ENCODE measurements at regions not wholly inside any gene's neighbourhood (a gene's known extent, or its start where the extent isn't known, plus 50 kb on each side); places are given as distances from the start of the nearest gene placed in this dataset.

DNA sequence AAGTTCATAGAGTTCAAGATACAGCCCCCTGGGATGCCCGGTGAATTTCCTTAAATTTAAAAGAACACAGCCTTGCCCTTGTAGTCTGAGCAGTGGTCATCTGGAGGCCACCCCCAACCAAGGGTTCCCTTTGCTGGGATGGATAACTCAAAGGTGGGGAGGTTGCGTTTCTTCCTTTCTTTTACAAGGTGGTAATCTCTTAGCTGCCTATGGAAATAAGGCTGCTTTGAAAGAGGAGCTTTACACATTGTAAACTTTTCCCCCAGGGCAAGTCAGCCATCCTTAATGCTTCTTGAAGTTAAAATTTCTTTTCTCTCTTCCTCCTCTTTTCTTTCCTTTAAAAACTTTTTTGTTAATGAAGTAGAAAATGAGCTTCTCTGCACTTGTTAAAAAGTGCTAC lies 71.2 kb upstream of the PRDM1 start:
- H3K4me1 ChIP-seq (ENCODE audit: control insufficient read depth, insufficient read depth, low read length) = peaks cover 6% of the 10 kb centered on the region
- TF ChIP-seq ZSCAN16 (tag by site-specific recombination; IDR thresholded peaks at IDR 0.05) (no peak), ZNF843 (tag by site-specific recombination; IDR thresholded peaks at IDR 0.05) (no peak), ZNF266 (tag by site-specific recombination; IDR thresholded peaks at IDR 0.05; ENCODE audit: low read depth) (no peak), ZNF660 (tag by site-specific recombination; IDR thresholded peaks at IDR 0.05) (no peak), ZNF670 (tag by site-specific recombination; IDR thresholded peaks at IDR 0.05; ENCODE audit: low read depth) (no peak), MEIS1 (CRISPR knock-in tag; IDR thresholded peaks at IDR 0.05; ENCODE audit: borderline replicate concordance) (no peak), KLF7 (tag by site-specific recombination; IDR thresholded peaks at IDR 0.05; ENCODE audit: borderline replicate concordance) (no peak), REPIN1 (tag by site-specific recombination; IDR thresholded peaks at IDR 0.05; ENCODE audit: low read depth) (no peak), OVOL3 (tag by site-specific recombination; IDR thresholded peaks at IDR 0.05) (no peak), MYNN (tag by site-specific recombination; IDR thresholded peaks at IDR 0.05; ENCODE audit: borderline replicate concordance) (no peak)
- ChIA-PET CTCF (interaction anchor here (0.5 to 0.7 kb wide), 2 partner anchors 175 to 835 kb away, joined by 3 to 4 read pairs; no protein-coding TSS in a partner anchor), POLR2A (no interaction called here)
- H3K36me3 ChIP-seq (ENCODE audit: control insufficient read depth in 2 of 2, insufficient read depth in 1 of 2, low read length in 2 of 2) = no peaks in the 10 kb centered on the region
- no peak overlapping the region for H3K27ac ChIP-seq (ENCODE audit: extremely low read depth, low read depth, low read length)
- no peak overlapping the region for H3K4me3 ChIP-seq (ENCODE audit: low read depth, low read length)
- H3K9me3 ChIP-seq (ENCODE audit: control insufficient read depth, insufficient read depth, low read depth, low read length) = no peaks in the 10 kb centered on the region

DNA sequence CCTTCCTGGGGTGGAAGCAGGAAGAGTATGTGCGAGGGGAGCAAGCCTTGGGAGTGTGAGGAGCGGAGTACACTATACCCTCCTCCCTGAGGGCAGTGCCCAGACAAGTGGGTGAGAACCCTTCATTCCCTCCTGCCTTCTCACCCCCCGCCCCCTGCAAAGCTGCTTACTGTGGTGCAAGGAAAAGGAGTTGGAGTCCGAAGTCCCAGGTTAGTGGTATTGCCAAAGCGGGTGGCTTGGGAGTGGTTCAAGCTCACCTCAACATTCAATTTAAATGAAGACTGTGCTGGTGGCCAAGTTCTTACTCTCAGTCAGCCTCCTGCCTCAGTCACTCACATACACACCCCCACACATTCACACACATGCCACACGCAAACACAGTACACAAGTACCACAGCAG lies 74.7 kb upstream of the PRDM1 start:
- Histone ChIP-seq H3K9me3 (ENCODE audit: control insufficient read depth, insufficient read depth, low read depth, low read length) (no peaks in the 10 kb centered on the region), H3K4me3 (ENCODE audit: low read depth, low read length) (no peak overlapping the region), H3K27ac (ENCODE audit: extremely low read depth, low read depth, low read length) (no peak overlapping the region), H3K4me1 (ENCODE audit: control insufficient read depth, insufficient read depth, low read length) (peaks cover 6% of the 10 kb centered on the region), H3K36me3 (ENCODE audit: control insufficient read depth in 2 of 2, insufficient read depth in 1 of 2, low read length in 2 of 2) (no peaks in the 10 kb centered on the region)
- ChIA-PET POLR2A (no interaction called here), CTCF (interaction anchor here (2.1 kb wide), 1 partner anchor 14 kb away, joined by 5 read pairs; no protein-coding TSS in a partner anchor)
- no peak for TF ChIP-seq OSR2 (tag by site-specific recombination; IDR thresholded peaks at IDR 0.05)
- no peak for TF ChIP-seq ZNF561 (tag by site-specific recombination; IDR thresholded peaks at IDR 0.05; ENCODE audit: borderline replicate concordance)
- TF ChIP-seq ZNF571 (tag by site-specific recombination; IDR thresholded peaks at IDR 0.05) = no peak
- no peak for TF ChIP-seq ZNF248 (tag by site-specific recombination; IDR thresholded peaks at IDR 0.05)
- TF ChIP-seq, protein P1, sequence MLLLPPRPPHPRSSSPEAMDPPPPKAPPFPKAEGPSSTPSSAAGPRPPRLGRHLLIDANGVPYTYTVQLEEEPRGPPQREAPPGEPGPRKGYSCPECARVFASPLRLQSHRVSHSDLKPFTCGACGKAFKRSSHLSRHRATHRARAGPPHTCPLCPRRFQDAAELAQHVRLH (tag by site-specific recombination; IDR thresholded peaks at IDR 0.05) = no peak
- TF ChIP-seq SALL2 (tag by site-specific recombination; IDR thresholded peaks at IDR 0.05; ENCODE audit: borderline replicate concordance) = no peak
- TF ChIP-seq ZNF530 (tag by site-specific recombination; IDR thresholded peaks at IDR 0.05; ENCODE audit: low read depth) = no peak
- TF ChIP-seq ZNF324 (tag by site-specific recombination; IDR thresholded peaks at IDR 0.05) = no peak
- no peak for TF ChIP-seq ZNF23 (tag by site-specific recombination; IDR thresholded peaks at IDR 0.05; ENCODE audit: borderline replicate concordance)
- no peak for TF ChIP-seq ZNF514 (tag by site-specific recombination; IDR thresholded peaks at IDR 0.05)
- TF ChIP-seq ZNF157 (tag by site-specific recombination; IDR thresholded peaks at IDR 0.05) = no peak
- no peak for TF ChIP-seq ZNF394 (tag by site-specific recombination; IDR thresholded peaks at IDR 0.05; ENCODE audit: borderline replicate concordance)
- no peak for TF ChIP-seq FEZF1 (tag by site-specific recombination; IDR thresholded peaks at IDR 0.05)
- no peak for TF ChIP-seq ZNF473 (tag by site-specific recombination; IDR thresholded peaks at IDR 0.05)
- no peak for TF ChIP-seq ZNF629 (tag by site-specific recombination; IDR thresholded peaks at IDR 0.05)
- TF ChIP-seq ZNF341 (tag by site-specific recombination; IDR thresholded peaks at IDR 0.05; ENCODE audit: low read depth) = no peak

DNA sequence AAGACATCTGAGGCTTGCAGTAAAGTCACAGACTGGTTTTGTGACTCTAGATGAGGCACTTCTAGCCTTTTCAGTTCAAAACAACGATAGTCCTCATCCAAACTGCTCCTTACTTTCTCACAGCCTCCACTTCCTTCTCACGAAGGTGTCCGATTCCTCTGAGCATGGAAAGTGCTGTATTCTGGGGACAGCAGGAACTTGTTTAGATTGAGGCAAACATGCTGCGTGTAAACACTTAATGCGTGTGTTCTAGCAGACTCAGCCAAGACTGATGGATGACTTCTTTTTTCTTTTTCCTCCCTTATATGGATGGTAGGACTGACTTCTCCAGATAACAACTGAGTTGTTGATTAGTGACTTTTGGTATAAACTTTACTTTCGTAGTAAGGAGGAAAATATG lies 80.2 kb upstream of the PRDM1 start:
- ChIA-PET CTCF (interaction anchor here (0.7 kb wide), 1 partner anchor 166 kb away, joined by 3 read pairs; no protein-coding TSS in a partner anchor), POLR2A (no interaction called here)
- H3K27ac ChIP-seq (ENCODE audit: extremely low read depth, low read depth, low read length) = no peak overlapping the region
- H3K4me3 ChIP-seq (ENCODE audit: low read depth, low read length) = no peak overlapping the region
- no peaks in the 10 kb centered on the region for H3K36me3 ChIP-seq (ENCODE audit: control insufficient read depth in 2 of 2, insufficient read depth in 1 of 2, low read length in 2 of 2)
- no peaks in the 10 kb centered on the region for H3K9me3 ChIP-seq (ENCODE audit: control insufficient read depth, insufficient read depth, low read depth, low read length)
- no peaks in the 10 kb centered on the region for H3K4me1 ChIP-seq (ENCODE audit: control insufficient read depth, insufficient read depth, low read length)
- no peak for TF ChIP-seq MZF1 (tag by site-specific recombination; IDR thresholded peaks at IDR 0.05; ENCODE audit: borderline replicate concordance)
- TF ChIP-seq, protein P2, sequence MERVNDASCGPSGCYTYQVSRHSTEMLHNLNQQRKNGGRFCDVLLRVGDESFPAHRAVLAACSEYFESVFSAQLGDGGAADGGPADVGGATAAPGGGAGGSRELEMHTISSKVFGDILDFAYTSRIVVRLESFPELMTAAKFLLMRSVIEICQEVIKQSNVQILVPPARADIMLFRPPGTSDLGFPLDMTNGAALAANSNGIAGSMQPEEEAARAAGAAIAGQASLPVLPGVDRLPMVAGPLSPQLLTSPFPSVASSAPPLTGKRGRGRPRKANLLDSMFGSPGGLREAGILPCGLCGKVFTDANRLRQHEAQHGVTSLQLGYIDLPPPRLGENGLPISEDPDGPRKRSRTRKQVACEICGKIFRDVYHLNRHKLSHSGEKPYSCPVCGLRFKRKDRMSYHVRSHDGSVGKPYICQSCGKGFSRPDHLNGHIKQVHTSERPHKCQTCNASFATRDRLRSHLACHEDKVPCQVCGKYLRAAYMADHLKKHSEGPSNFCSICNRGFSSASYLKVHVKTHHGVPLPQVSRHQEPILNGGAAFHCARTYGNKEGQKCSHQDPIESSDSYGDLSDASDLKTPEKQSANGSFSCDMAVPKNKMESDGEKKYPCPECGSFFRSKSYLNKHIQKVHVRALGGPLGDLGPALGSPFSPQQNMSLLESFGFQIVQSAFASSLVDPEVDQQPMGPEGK (tag by site-specific recombination; IDR thresholded peaks at IDR 0.05) = no peak
- no peak for TF ChIP-seq ZNF549 (tag by site-specific recombination; IDR thresholded peaks at IDR 0.05)
- TF ChIP-seq, protein P3, sequence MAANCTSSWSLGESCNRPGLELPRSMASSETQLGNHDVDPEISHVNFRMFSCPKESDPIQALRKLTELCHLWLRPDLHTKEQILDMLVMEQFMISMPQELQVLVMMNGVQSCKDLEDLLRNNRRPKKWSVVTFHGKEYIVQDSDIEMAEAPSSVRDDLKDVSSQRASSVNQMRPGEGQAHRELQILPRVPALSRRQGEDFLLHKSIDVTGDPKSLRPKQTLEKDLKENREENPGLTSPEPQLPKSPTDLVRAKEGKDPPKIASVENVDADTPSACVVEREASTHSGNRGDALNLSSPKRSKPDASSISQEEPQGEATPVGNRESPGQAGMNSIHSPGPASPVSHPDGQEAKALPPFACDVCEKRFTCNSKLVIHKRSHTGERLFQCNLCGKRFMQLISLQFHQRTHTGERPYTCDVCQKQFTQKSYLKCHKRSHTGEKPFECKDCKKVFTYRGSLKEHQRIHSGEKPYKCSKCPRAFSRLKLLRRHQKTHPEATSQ (tag by site-specific recombination; IDR thresholded peaks at IDR 0.05) = no peak
- no peak for TF ChIP-seq ZNF121 (tag by site-specific recombination; IDR thresholded peaks at IDR 0.05)
- TF ChIP-seq SP3 (tag by site-specific recombination; IDR thresholded peaks at IDR 0.05) = no peak
- no peak for TF ChIP-seq ZNF791 (tag by site-specific recombination; IDR thresholded peaks at IDR 0.05)
